ENCODE measurements at regions not wholly inside any gene's neighbourhood (a gene's known extent, or its start where the extent isn't known, plus 50 kb on each side); places are given as distances from the start of the nearest gene placed in this dataset.
"Not testable (repeated sequence)": the region's sequence is repeated elsewhere in the genome, so short reads cannot be mapped to it uniquely, and the experiment has no call there.

DNA sequence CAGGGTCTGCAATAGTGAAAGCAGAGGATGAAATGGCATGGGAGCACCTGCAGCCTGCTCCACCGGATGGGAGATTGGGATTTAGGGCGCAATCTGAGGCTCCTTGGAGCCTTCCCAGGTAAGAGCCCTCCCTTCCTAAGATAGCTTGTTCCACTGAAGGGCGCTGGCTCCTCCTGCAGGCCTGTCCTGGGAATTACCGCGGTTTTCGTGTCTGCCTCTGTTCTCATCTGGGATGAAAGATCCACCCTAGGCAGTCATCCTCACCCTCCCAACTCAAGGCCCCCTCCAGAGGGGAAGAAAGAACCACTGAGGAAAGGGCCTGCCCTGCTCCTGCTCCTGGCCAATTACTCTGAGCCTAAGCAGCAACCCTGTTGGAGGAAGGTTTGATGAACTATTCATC, 547.5 kb downstream of the SMARCA1 start:
- 8% methylated on average over 6 of the region's 6 CpGs for WGBS
- Histone ChIP-seq H3K27ac (ENCODE audit: low read depth, low read length) (no peak overlapping the region), H3K4me1 (ENCODE audit: insufficient read depth, low read length) (no peaks in the 10 kb centered on the region), H3K9me3 (ENCODE audit: insufficient read depth, low read depth, low read length) (no peaks in the 10 kb centered on the region), H3K27me3 (ENCODE audit: insufficient read depth, low read length) (no peaks in the 10 kb centered on the region), H3K9ac (ENCODE audit: low read depth, low read length) (no peak overlapping the region), H3K36me3 (ENCODE audit: insufficient read depth, low read length) (no peaks in the 10 kb centered on the region), H3K4me3 (ENCODE audit: low read length) (no peak overlapping the region)

DNA sequence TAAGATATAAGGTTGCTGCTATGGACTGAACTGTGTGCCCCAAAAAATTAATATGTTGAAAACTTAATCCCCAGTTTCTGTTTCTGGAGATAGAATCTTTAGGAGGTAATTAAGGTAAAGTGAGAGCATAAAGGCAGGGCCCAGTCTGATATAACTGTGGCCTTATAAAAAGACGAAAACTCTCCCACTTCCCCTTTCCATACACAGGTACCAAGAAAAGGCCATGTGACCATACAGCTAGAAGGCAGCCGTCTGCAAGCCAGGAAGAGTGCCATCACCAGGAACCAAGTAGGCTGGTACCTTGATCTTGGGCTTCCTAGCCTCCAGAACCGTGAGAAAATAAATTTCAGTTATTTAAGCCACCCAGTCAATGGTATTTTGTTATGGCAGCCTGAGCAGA, 550.3 kb downstream of the SMARCA1 start:
- no peaks in the 10 kb centered on the region for H3K4me1 ChIP-seq (ENCODE audit: insufficient read depth, low read length)
- H3K27ac ChIP-seq (ENCODE audit: low read depth, low read length): no peak overlapping the region
- H3K9me3 ChIP-seq (ENCODE audit: insufficient read depth, low read depth, low read length): no peaks in the 10 kb centered on the region
- no peaks in the 10 kb centered on the region for H3K27me3 ChIP-seq (ENCODE audit: insufficient read depth, low read length)
- no peaks in the 10 kb centered on the region for H3K36me3 ChIP-seq (ENCODE audit: insufficient read depth, low read length)
- no peak overlapping the region for H3K9ac ChIP-seq (ENCODE audit: low read depth, low read length)
- 97% methylated on average over 3 of the region's 3 CpGs for WGBS
- no peak overlapping the region for H3K4me3 ChIP-seq (ENCODE audit: low read length)

DNA sequence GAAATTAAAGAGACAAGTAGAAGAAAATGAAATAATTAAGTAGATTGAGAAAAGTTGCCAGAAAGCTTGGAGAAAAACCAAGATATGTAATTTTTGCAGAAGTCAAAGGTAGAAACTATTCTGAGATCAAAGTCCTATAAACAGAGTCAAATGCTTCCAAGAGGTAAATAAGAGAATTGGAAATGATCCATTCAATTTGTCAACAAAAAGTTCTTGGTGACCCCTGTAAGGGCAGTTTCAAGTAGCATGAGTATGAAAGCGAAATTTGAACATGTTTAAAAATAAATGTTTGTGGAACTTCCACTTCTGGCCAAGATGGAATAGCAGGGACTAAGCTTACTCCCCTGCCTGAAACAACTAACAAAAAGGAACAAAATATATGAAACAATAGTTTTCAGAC, 562.0 kb downstream of the SMARCA1 start:
- no peaks in the 10 kb centered on the region for H3K4me1 ChIP-seq (ENCODE audit: insufficient read depth, low read length)
- H3K36me3 ChIP-seq (ENCODE audit: insufficient read depth, low read length): no peaks in the 10 kb centered on the region
- H3K27me3 ChIP-seq (ENCODE audit: insufficient read depth, low read length): no peaks in the 10 kb centered on the region
- no peak overlapping the region for H3K9ac ChIP-seq (ENCODE audit: low read depth, low read length)
- H3K9me3 ChIP-seq (ENCODE audit: insufficient read depth, low read depth, low read length): no peaks in the 10 kb centered on the region
- WGBS: 90% methylated on average over 1 of the region's 1 CpG
- H3K4me3 ChIP-seq (ENCODE audit: low read length): no peak overlapping the region
- H3K27ac ChIP-seq (ENCODE audit: low read depth, low read length): no peak overlapping the region

DNA sequence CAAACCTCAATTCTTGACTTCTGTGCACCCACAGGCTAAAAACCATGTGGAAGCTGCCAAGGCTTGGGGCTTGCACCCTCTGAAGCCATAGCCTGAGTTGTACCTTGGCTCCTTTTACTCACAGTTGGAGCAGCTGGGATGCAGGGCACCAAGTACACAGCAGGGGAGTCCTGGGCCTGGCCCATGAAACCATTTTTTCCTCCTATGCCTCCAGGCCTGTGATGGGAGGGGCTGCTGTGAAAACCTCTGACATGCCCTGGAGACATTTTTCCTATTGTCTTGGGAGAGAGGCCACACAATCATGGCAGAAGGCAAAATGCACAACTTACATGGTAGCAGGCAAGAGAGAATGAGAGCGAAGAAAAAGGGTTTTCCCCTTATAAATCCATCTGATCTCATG, 568.6 kb downstream of the SMARCA1 start:
- H3K4me3 ChIP-seq (ENCODE audit: low read length); H3K4me1 ChIP-seq (ENCODE audit: insufficient read depth, low read length); H3K27me3 ChIP-seq (ENCODE audit: insufficient read depth, low read length); H3K36me3 ChIP-seq (ENCODE audit: insufficient read depth, low read length); H3K27ac ChIP-seq (ENCODE audit: low read depth, low read length); H3K9ac ChIP-seq (ENCODE audit: low read depth, low read length): not testable (repeated sequence)
- WGBS: 89% methylated on average over 1 of the region's 1 CpG
- peaks cover 18% of the 10 kb centered on the region for H3K9me3 ChIP-seq (ENCODE audit: insufficient read depth, low read depth, low read length)

DNA sequence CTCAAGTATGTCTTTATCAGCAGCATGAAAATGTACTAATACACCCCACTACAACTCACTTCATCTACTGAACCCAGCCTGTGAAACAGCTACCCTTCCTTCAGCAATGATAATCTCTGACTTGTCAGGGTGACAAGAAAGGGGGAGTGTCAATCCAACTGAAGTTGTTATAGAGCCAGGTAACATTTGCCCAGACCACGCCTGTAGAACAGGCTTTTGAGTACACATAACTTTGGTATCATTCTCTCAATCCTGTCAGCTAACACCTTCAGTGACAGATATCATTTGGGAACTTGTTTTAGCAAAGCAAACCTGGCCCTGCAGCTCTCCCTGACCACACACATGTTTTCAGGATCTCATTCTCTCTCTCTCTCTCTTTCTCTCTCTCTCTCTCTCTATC, 592.2 kb downstream of the SMARCA1 start:
- Histone ChIP-seq H3K36me3 (ENCODE audit: insufficient read depth, low read length) (no peaks in the 10 kb centered on the region), H3K27ac (ENCODE audit: low read depth, low read length) (no peak overlapping the region), H3K4me1 (ENCODE audit: insufficient read depth, low read length) (no peaks in the 10 kb centered on the region), H3K4me3 (ENCODE audit: low read length) (no peak overlapping the region), H3K27me3 (ENCODE audit: insufficient read depth, low read length) (no peaks in the 10 kb centered on the region), H3K9me3 (ENCODE audit: insufficient read depth, low read depth, low read length) (no peaks in the 10 kb centered on the region), H3K9ac (ENCODE audit: low read depth, low read length) (no peak overlapping the region)
- 92% methylated on average over 1 of the region's 1 CpG for WGBS

DNA sequence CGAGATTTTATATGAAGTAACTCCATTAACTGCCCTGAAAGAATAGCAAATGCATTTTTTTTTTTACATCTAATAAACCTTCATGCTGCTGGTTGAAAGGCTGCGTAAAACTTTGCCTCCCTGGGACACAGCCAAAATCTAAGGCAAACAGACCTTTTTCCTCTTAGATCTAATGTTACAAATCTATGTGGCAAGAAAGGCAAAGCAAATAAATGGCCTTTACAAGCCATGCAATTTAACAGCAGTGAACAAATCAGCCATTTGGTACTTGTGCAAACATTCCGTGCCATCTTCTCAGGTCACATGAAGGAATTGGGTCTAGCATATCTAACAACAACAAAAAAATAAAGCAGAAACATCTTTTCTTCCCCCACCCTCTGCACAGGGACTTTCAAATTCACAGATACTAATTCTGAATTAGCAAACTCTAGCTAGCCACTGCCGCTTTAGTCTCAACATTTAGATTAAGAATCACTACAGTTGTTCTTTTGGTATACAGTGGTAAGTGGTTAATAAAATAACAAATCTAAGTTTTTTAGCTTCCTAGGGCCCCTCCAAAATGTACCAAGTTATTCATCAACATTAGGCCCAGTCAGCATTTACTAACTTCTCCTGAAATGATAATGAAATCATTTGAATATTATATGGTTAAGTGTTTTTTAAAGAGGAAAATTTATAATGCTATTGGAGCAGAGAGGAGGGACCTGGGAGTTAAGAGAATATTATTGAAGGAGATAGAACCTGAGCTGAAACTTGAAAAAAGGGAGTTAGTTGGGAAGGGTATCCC, 593.8 kb downstream of the SMARCA1 start:
- H3K4me1 ChIP-seq (ENCODE audit: insufficient read depth, low read length): no peaks in the 10 kb centered on the region
- 94% methylated on average over 2 of the region's 4 CpGs for WGBS
- no peaks in the 10 kb centered on the region for H3K27me3 ChIP-seq (ENCODE audit: insufficient read depth, low read length)
- no peak overlapping the region for H3K4me3 ChIP-seq (ENCODE audit: low read length)
- H3K36me3 ChIP-seq (ENCODE audit: insufficient read depth, low read length): no peaks in the 10 kb centered on the region
- H3K9me3 ChIP-seq (ENCODE audit: insufficient read depth, low read depth, low read length): no peaks in the 10 kb centered on the region
- no peak overlapping the region for H3K27ac ChIP-seq (ENCODE audit: low read depth, low read length)
- H3K9ac ChIP-seq (ENCODE audit: low read depth, low read length): no peak overlapping the region

DNA sequence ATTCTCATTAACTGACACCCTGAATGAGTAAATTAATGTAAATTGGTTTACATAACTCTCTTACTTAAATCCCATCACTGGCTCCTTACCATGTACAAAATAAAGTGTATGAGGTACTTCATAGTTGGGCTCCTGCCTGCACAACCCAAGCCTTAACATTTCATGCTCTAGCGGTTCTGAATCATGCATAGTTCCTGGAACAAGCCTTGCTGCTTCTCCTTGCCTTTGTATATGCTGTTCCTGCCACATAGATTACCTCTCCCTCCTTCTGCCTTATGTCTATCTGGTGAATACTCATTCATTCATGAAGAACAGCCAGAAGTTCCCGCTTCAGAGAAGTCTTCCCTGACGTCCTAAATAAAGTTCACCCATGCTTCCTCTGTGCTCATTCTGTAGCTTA, 594.7 kb downstream of the SMARCA1 start:
- Histone ChIP-seq H3K4me3 (ENCODE audit: low read length) (no peak overlapping the region), H3K9ac (ENCODE audit: low read depth, low read length) (no peak overlapping the region), H3K4me1 (ENCODE audit: insufficient read depth, low read length) (no peaks in the 10 kb centered on the region), H3K9me3 (ENCODE audit: insufficient read depth, low read depth, low read length) (no peaks in the 10 kb centered on the region), H3K27me3 (ENCODE audit: insufficient read depth, low read length) (no peaks in the 10 kb centered on the region), H3K36me3 (ENCODE audit: insufficient read depth, low read length) (no peaks in the 10 kb centered on the region), H3K27ac (ENCODE audit: low read depth, low read length) (no peak overlapping the region)
- WGBS: 84% methylated on average over 2 of the region's 3 CpGs

DNA sequence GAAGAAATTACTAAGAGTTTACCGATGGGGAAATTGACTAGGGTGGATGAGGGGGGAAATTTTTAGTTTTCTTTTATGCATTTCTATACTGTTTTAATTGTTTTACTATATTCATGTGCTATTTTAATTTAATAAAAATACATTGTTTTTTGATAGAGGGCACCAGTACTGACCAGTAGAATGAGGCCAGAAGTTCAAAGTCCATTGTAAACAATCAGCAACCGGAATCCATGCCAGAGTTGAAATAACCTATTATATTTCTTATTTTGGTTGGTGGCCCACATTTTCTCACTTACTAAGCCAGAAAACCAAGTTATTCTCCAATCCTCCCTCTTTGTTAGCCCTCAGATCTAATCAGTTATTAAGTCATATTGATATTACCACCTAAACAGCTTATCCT, 595.9 kb downstream of the SMARCA1 start:
- no peak overlapping the region for H3K27ac ChIP-seq (ENCODE audit: low read depth, low read length)
- H3K4me3 ChIP-seq (ENCODE audit: low read length): no peak overlapping the region
- no peaks in the 10 kb centered on the region for H3K4me1 ChIP-seq (ENCODE audit: insufficient read depth, low read length)
- no peaks in the 10 kb centered on the region for H3K9me3 ChIP-seq (ENCODE audit: insufficient read depth, low read depth, low read length)
- no peaks in the 10 kb centered on the region for H3K27me3 ChIP-seq (ENCODE audit: insufficient read depth, low read length)
- no peaks in the 10 kb centered on the region for H3K36me3 ChIP-seq (ENCODE audit: insufficient read depth, low read length)
- no peak overlapping the region for H3K9ac ChIP-seq (ENCODE audit: low read depth, low read length)
- no CpG with 5 or more reads among the region's 2 CpGs for WGBS

DNA sequence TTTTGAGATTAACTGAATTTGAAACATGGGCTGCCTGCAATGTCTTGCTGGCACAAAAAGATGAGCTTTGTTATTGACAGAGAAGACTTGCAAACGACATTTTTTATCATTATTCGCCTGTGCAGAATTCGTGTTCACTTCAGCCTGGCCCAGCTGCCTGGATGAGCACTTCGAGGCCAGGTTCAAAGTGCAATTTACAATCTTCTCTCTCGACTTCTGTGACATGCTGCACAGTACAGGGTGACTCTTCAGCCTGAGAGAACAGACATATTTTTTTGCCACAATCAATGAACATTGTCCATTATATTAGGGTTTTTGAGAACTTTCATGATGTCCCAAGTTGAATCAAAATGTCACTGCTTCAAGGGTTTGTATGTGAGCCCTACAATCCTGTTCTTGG, 616.5 kb downstream of the SMARCA1 start:
- 91% methylated on average over 5 of the region's 5 CpGs for WGBS
- H3K4me1 ChIP-seq (ENCODE audit: insufficient read depth, low read length): no peaks in the 10 kb centered on the region
- H3K4me3 ChIP-seq (ENCODE audit: low read length): no peak overlapping the region
- H3K9ac ChIP-seq (ENCODE audit: low read depth, low read length): no peak overlapping the region
- no peaks in the 10 kb centered on the region for H3K27me3 ChIP-seq (ENCODE audit: insufficient read depth, low read length)
- no peak overlapping the region for H3K27ac ChIP-seq (ENCODE audit: low read depth, low read length)
- H3K36me3 ChIP-seq (ENCODE audit: insufficient read depth, low read length): no peaks in the 10 kb centered on the region
- no peaks in the 10 kb centered on the region for H3K9me3 ChIP-seq (ENCODE audit: insufficient read depth, low read depth, low read length)

DNA sequence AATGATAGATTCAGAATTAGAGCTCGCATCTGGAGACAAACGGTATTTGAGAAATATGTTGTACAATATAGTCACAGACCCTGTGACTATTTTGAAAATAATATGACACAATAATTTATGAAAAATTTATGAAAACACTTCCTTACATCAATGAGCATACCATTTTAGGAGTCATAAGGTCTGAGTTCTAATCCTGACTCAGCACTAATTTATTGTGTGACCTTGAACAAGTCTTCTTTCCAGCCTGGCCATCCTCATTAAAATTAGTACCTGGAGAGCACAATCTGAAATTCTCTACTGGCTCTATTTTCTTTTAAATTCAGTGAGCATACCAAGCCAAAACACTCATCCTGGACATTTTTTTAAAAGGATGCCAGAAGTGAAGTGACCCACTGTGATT, 622.3 kb downstream of the SMARCA1 start:
- Histone ChIP-seq H3K9me3 (ENCODE audit: insufficient read depth, low read depth, low read length) (no peaks in the 10 kb centered on the region), H3K9ac (ENCODE audit: low read depth, low read length) (no peak overlapping the region), H3K36me3 (ENCODE audit: insufficient read depth, low read length) (no peaks in the 10 kb centered on the region), H3K4me1 (ENCODE audit: insufficient read depth, low read length) (no peaks in the 10 kb centered on the region), H3K4me3 (ENCODE audit: low read length) (no peak overlapping the region), H3K27me3 (ENCODE audit: insufficient read depth, low read length) (no peaks in the 10 kb centered on the region), H3K27ac (ENCODE audit: low read depth, low read length) (no peak overlapping the region)
- WGBS: 100% methylated on average over 1 of the region's 2 CpGs

DNA sequence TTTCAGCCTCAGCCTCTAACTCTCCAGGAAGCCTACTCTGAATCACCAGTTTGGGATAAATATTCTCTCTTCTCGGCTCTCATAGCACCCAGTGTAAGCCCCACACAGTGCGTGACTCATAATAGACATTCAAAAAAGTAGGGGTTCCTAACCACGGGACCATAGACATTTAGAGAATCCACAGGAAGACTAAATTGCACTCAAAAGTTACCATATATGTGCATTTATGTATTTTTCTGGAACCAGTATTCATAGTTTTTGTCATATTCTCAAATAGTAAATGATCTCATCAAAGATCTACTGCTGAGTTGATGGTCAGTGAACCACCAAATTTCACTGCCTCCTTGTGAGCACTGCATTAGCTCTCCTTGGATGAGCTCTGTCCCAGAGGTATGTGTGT, 625.7 kb downstream of the SMARCA1 start:
- Histone ChIP-seq H3K27ac (ENCODE audit: low read depth, low read length) (no peak overlapping the region), H3K9me3 (ENCODE audit: insufficient read depth, low read depth, low read length) (no peaks in the 10 kb centered on the region), H3K4me1 (ENCODE audit: insufficient read depth, low read length) (no peaks in the 10 kb centered on the region), H3K36me3 (ENCODE audit: insufficient read depth, low read length) (no peaks in the 10 kb centered on the region), H3K27me3 (ENCODE audit: insufficient read depth, low read length) (no peaks in the 10 kb centered on the region), H3K4me3 (ENCODE audit: low read length) (no peak overlapping the region), H3K9ac (ENCODE audit: low read depth, low read length) (no peak overlapping the region)
- 98% methylated on average over 3 of the region's 3 CpGs for WGBS

DNA sequence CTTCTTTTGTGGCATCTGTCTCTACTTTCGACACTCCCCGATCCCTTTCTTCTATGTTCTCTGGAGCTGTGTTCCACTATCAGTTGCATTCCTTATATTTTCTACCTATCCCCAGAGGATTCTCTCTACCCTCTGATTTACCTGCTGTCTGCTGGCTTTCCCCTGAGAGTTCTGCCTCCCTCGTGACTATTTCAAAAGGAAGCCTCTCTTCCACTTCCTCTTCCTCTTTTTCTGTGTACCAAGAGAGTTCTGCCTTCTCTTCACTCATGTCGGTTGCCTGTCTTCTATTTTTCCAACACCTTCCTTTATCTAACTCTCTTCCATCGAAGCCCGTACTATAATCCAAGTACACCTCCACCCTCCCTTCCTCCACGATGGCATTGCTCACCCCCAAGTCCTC, 631.7 kb downstream of the SMARCA1 start:
- H3K27me3 ChIP-seq (ENCODE audit: insufficient read depth, low read length): no peaks in the 10 kb centered on the region
- no peak overlapping the region for H3K27ac ChIP-seq (ENCODE audit: low read depth, low read length)
- H3K9ac ChIP-seq (ENCODE audit: low read depth, low read length): no peak overlapping the region
- H3K4me1 ChIP-seq (ENCODE audit: insufficient read depth, low read length): no peaks in the 10 kb centered on the region
- H3K9me3 ChIP-seq (ENCODE audit: insufficient read depth, low read depth, low read length): no peaks in the 10 kb centered on the region
- WGBS: 95% methylated on average over 7 of the region's 7 CpGs
- H3K36me3 ChIP-seq (ENCODE audit: insufficient read depth, low read length): no peaks in the 10 kb centered on the region
- H3K4me3 ChIP-seq (ENCODE audit: low read length): no peak overlapping the region

Measured in HUES64 (cell line).